ENCODE measurements at regions not wholly inside any gene's neighbourhood (a gene's known extent, or its start where the extent isn't known, plus 50 kb on each side); places are given as distances from the start of the nearest gene placed in this dataset.
"Not testable (repeated sequence)": the region's sequence is repeated elsewhere in the genome, so short reads cannot be mapped to it uniquely, and the experiment has no call there.

GRCh38 chr3:124325248-124325647 lies 333.3 kb upstream of the ROPN1 start:
- DNase-seq, result no peak

- DNase-seq, result no peak
These were observed 337.8 kb upstream of the ROPN1 start for GRCh38 chr3:124329723-124330122.

GRCh38 chr3:124333931-124334640 lies 342.2 kb upstream of the ROPN1 start:
- no peak for DNase-seq

- DNase-seq, result no peak
These were observed 344.2 kb upstream of the ROPN1 start for GRCh38 chr3:124336067-124336656.

- DNase-seq, result no peak
These were observed 353.9 kb upstream of the ROPN1 start for GRCh38 chr3:124345845-124346244.

- no peak for DNase-seq
These were observed 354.6 kb upstream of the ROPN1 start for GRCh38 chr3:124346487-124346886.

- no peak for DNase-seq
These were observed 355.5 kb upstream of the ROPN1 start for GRCh38 chr3:124347418-124347817.

GRCh38 chr3:124348555-124348954 lies 356.6 kb upstream of the ROPN1 start:
- not testable (repeated sequence) for DNase-seq

- DNase-seq, result peak; percentile 59
These were observed 359.7 kb upstream of the ROPN1 start for GRCh38 chr3:124351430-124352148.

- DNase-seq, result no peak
These were observed 360.2 kb upstream of the ROPN1 start for GRCh38 chr3:124352149-124352539.

GRCh38 chr3:124353691-124354090 lies 361.8 kb upstream of the ROPN1 start:
- no peak for DNase-seq

- no peak for DNase-seq
These were observed 362.2 kb upstream of the ROPN1 start for GRCh38 chr3:124354150-124354549.

GRCh38 chr3:124358156-124358555 lies 366.2 kb upstream of the ROPN1 start:
- no peak for DNase-seq

- DNase-seq, result no peak
These were observed 368.2 kb upstream of the ROPN1 start for GRCh38 chr3:124360155-124360554.

GRCh38 chr3:124360563-124360962 lies 368.6 kb upstream of the ROPN1 start:
- no peak for DNase-seq

GRCh38 chr3:124361566-124361965 lies 368.7 kb upstream of the UMPS start:
- no peak for DNase-seq

- DNase-seq, result no peak
These were observed 367.8 kb upstream of the UMPS start for GRCh38 chr3:124362455-124362854.

- no peak for DNase-seq
These were observed 366.8 kb upstream of the UMPS start for GRCh38 chr3:124363476-124363875.

- no peak for DNase-seq
These were observed 365.8 kb upstream of the UMPS start for GRCh38 chr3:124364317-124365020.

- DNase-seq, result not testable (repeated sequence)
These were observed 363.6 kb upstream of the UMPS start for GRCh38 chr3:124366655-124367054.

- DNase-seq, result no peak
These were observed 357.5 kb upstream of the UMPS start for GRCh38 chr3:124372775-124373174.

- no peak for DNase-seq
These were observed 356.7 kb upstream of the UMPS start for GRCh38 chr3:124373524-124373923.

GRCh38 chr3:124374583-124374982 lies 355.7 kb upstream of the UMPS start:
- no peak for DNase-seq

Measured in NCI-H1105 (cell line).